OCI-LY3 (cell line): ENCODE measurements at regions not wholly inside any gene's neighbourhood (a gene's known extent, or its start where the extent isn't known, plus 50 kb on each side); places are given as distances from the start of the nearest gene placed in this dataset.

ENCODE experiments used
- EZH2phosphoT487 ChIP-seq: fragments of 200-600 bp; shearing (Covaris generic); IDR thresholded peaks from 2 replicates; pipeline ENCODE4 v1.6.1; 2018; ENCODE audit warnings: antibody characterized with exemption, mixed run types, low read depth
- TF ChIP-seq, protein P1 (sequence below): fragments of 200-600, 300-600 bp; sonication (generic); IDR thresholded peaks from 2 replicates; pipeline ENCODE4 v1.5.1; 2014; ENCODE audit warnings: antibody characterized with exemption, low read length, low read depth

DNA sequence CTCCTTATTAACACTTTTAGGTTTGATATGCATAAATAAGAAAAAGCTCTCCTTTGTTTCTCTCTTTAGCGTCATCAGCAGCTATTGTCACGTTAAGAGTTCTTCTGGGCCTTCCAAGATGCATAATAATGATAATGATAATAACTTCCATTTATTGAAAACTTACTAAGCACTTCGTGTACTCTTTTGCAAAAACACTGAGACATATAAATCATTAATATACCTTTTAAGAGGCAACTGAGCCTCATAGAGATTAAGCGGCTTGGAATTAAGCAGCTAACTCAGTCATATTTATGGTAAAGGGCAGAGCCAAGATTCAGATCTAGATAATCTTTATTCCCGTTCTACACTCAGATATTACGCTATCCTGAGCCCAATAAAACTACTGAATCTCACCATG, 1105.1 kb downstream of the OLFM4 start:
- TF ChIP-seq, protein P1, sequence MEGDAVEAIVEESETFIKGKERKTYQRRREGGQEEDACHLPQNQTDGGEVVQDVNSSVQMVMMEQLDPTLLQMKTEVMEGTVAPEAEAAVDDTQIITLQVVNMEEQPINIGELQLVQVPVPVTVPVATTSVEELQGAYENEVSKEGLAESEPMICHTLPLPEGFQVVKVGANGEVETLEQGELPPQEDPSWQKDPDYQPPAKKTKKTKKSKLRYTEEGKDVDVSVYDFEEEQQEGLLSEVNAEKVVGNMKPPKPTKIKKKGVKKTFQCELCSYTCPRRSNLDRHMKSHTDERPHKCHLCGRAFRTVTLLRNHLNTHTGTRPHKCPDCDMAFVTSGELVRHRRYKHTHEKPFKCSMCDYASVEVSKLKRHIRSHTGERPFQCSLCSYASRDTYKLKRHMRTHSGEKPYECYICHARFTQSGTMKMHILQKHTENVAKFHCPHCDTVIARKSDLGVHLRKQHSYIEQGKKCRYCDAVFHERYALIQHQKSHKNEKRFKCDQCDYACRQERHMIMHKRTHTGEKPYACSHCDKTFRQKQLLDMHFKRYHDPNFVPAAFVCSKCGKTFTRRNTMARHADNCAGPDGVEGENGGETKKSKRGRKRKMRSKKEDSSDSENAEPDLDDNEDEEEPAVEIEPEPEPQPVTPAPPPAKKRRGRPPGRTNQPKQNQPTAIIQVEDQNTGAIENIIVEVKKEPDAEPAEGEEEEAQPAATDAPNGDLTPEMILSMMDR = no peak
- TF ChIP-seq EZH2phosphoT487 = no peak
